OCI-M1 (cell line): ENCODE measurements at regions not wholly inside any gene's neighbourhood (a gene's known extent, or its start where the extent isn't known, plus 50 kb on each side); places are given as distances from the start of the nearest gene placed in this dataset.
"Not testable (repeated sequence)": the region's sequence is repeated elsewhere in the genome, so short reads cannot be mapped to it uniquely, and the experiment has no call there.

Experiments used
- DNase-seq: peaks from one replicate; lab custom pipeline; 2025; lab: John Stamatoyannopoulos, UW

- no peak for DNase-seq
These were observed 77.0 kb downstream of the CCDC71L start for GRCh38 chr7:106583706-106584690.

- DNase-seq, result no peak
These were observed 77.9 kb downstream of the CCDC71L start for GRCh38 chr7:106583100-106583499.

GRCh38 chr7:106582365-106582764 lies 78.6 kb downstream of the CCDC71L start:
- DNase-seq, result no peak

GRCh38 chr7:106579086-106579485 lies 81.9 kb downstream of the CCDC71L start:
- not testable (repeated sequence) for DNase-seq

GRCh38 chr7:106575138-106575823 lies 85.7 kb downstream of the CCDC71L start:
- DNase-seq, result no peak

- DNase-seq, result no peak
These were observed 87.2 kb downstream of the CCDC71L start for GRCh38 chr7:106573738-106574137.

- no peak for DNase-seq
These were observed 87.8 kb downstream of the CCDC71L start for GRCh38 chr7:106573125-106573663.

GRCh38 chr7:106572394-106573124 lies 88.4 kb downstream of the CCDC71L start:
- no peak for DNase-seq

GRCh38 chr7:106571563-106571962 lies 89.4 kb downstream of the CCDC71L start:
- DNase-seq, result no peak

- DNase-seq, result peak; percentile 23
These were observed 90.0 kb downstream of the CCDC71L start for GRCh38 chr7:106570948-106571418.

- no peak for DNase-seq
These were observed 90.8 kb downstream of the CCDC71L start for GRCh38 chr7:106570146-106570545.

GRCh38 chr7:106569500-106569929 lies 91.4 kb downstream of the CCDC71L start:
- DNase-seq, result peak; percentile 71

- DNase-seq, result peak; percentile 97
These were observed 92.1 kb downstream of the CCDC71L start for GRCh38 chr7:106568680-106569499.

- no peak for DNase-seq
These were observed 92.8 kb downstream of the CCDC71L start for GRCh38 chr7:106568002-106568679.

- DNase-seq, result not testable (repeated sequence)
These were observed 93.6 kb downstream of the CCDC71L start for GRCh38 chr7:106567204-106568001.

GRCh38 chr7:106566672-106567071 lies 94.3 kb downstream of the CCDC71L start:
- DNase-seq, result no peak

- no peak for DNase-seq
These were observed 94.8 kb downstream of the CCDC71L start for GRCh38 chr7:106566196-106566595.

GRCh38 chr7:106565428-106565827 lies 95.5 kb downstream of the CCDC71L start:
- no peak for DNase-seq

GRCh38 chr7:106563466-106564150 lies 97.3 kb downstream of the CCDC71L start:
- peak; percentile 15 for DNase-seq
